Nephron (organoid): ENCODE measurements at regions not wholly inside any gene's neighbourhood (a gene's known extent, or its start where the extent isn't known, plus 50 kb on each side); places are given as distances from the start of the nearest gene placed in this dataset.

Experiments
- H3K27ac Mint-ChIP-seq, 3 experiments: 2 replicates each; pipeline ENCODE4 v1.8.0; 2020; ENCODE audit warnings: mixed read lengths in 3 of 3, mild to moderate bottlenecking in 2 of 3, moderate library complexity in 1 of 3
- H3K27me3 Mint-ChIP-seq: 2 replicates; pipeline ENCODE4 v1.8.0; 2021; ENCODE audit warnings: low read depth, mild to moderate bottlenecking, moderate library complexity, mixed read lengths
- H3K36me3 Mint-ChIP-seq: 2 replicates; pipeline ENCODE4 v1.8.0; 2020; ENCODE audit warnings: low read depth, mixed read lengths
- H3K4me1 Mint-ChIP-seq: 2 replicates; pipeline ENCODE4 v1.8.0; 2020; ENCODE audit warnings: mixed read lengths
- H3K4me3 Mint-ChIP-seq, 3 experiments: 2 replicates each; pipeline ENCODE4 v1.8.0; 2020; ENCODE audit warnings: mild to moderate bottlenecking in 3 of 3, mixed read lengths in 3 of 3, moderate library complexity in 2 of 3
- H3K9me3 Mint-ChIP-seq: 2 replicates; pipeline ENCODE4 v1.8.0; 2020; ENCODE audit warnings: mixed read lengths
- TF ChIP-seq, protein P1 (sequence below), 3 experiments: fragments of 200-600 bp; sonication (generic); IDR thresholded peaks; one replicate each; pipeline ENCODE4 v1.5.0; 2021; ENCODE audit warnings: antibody characterized with exemption in 3 of 3; ENCODE audit not compliant: unreplicated experiment in 3 of 3

DNA sequence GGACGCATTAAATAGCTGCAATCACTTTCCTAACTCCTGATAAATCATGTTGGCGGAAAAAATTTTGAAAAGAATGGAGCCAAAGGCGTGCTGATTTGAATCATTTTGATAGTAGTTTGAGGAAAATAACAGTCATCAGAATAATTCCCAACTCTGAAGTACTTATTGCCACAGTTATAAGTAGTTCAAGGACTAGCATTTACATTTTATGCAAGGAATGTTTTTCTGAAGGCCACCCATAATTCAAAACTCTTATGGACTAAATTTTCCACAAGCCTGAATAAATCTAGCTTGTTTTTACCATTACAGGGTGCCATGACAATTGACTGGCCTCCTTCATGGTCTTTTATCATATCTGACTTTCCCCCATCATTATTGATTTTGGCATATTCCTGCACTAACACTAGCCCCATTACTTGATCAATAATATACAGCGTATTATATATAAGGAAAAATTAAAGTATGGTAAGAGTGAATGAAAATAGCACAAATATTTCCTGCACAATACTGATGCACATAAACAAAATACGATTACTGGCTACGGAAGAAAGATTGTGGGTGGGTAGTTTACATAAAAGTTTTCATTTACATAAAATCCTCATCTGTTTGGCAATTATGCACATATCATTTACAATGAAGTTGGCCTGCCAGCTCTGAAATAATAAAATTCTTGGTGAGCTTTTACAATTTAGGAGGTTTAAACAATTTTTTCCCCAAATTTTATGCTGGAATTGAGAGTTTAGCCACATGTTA, 334.6 kb downstream of the ARL6IP6 start:
- Mint-ChIP-seq H3K27ac (no peak overlapping the region), H3K4me1 (peaks cover 29% of the 10 kb centered on the region), H3K9me3 (no peaks in the 10 kb centered on the region), H3K36me3 (no peaks in the 10 kb centered on the region), H3K4me3 (no peak overlapping the region), H3K27me3 (no peaks in the 10 kb centered on the region)
- TF ChIP-seq, protein P1, sequence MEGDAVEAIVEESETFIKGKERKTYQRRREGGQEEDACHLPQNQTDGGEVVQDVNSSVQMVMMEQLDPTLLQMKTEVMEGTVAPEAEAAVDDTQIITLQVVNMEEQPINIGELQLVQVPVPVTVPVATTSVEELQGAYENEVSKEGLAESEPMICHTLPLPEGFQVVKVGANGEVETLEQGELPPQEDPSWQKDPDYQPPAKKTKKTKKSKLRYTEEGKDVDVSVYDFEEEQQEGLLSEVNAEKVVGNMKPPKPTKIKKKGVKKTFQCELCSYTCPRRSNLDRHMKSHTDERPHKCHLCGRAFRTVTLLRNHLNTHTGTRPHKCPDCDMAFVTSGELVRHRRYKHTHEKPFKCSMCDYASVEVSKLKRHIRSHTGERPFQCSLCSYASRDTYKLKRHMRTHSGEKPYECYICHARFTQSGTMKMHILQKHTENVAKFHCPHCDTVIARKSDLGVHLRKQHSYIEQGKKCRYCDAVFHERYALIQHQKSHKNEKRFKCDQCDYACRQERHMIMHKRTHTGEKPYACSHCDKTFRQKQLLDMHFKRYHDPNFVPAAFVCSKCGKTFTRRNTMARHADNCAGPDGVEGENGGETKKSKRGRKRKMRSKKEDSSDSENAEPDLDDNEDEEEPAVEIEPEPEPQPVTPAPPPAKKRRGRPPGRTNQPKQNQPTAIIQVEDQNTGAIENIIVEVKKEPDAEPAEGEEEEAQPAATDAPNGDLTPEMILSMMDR (IDR thresholded peaks at IDR 0.05; ENCODE audit: unreplicated experiment in 3 of 3), result no peak

DNA sequence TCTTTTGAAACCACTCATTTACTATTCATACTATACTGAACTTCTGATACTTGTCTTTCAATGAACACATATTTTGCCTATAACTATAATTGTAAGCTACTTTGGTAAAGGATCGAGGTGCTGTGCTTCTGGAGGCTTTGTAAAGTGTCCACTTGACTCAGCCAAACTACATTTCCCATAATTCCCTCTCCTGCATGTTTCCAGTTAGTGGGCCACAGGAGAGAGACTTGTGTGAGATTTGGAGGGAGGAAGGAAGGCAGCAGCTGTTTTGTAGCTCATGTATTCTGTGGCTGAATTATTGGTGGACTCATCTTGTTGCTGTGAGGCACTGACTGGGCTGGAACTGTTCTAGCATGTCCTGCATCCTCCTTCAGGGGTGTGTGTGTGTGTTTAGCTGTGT, 328.8 kb downstream of the ARL6IP6 start:
- TF ChIP-seq, protein P1 (IDR thresholded peaks at IDR 0.05; ENCODE audit: unreplicated experiment in 3 of 3), result no peak
- H3K27me3 Mint-ChIP-seq, result no peaks in the 10 kb centered on the region
- no peak overlapping the region for H3K27ac Mint-ChIP-seq
- no peak overlapping the region for H3K4me3 Mint-ChIP-seq
- peaks cover 4% of the 10 kb centered on the region for H3K4me1 Mint-ChIP-seq
- H3K9me3 Mint-ChIP-seq, result no peaks in the 10 kb centered on the region
- no peaks in the 10 kb centered on the region for H3K36me3 Mint-ChIP-seq

DNA sequence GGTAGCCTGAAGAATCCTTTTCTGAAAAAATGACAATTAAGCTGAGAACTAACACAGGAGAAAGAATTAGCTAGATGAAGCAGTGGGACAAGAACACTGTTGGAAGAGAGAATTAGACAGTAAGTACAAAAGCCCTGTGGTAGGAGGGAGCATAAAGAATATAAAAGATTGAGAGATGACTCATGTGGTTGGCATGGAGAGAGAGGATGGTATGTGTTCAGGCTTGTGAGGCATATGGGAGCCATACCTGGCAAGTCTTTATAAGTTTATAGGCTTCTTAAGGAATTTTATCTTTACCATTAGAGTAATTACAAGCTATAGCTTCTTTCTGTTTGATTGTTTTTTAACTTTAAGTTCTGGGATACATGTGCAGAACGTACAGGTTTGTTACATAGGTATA, 325.0 kb downstream of the ARL6IP6 start:
- Mint-ChIP-seq H3K27me3 (peaks cover 4% of the 10 kb centered on the region), H3K4me3 (no peak overlapping the region), H3K9me3 (no peaks in the 10 kb centered on the region), H3K36me3 (no peaks in the 10 kb centered on the region), H3K27ac (no peak overlapping the region), H3K4me1 (peaks cover 4% of the 10 kb centered on the region)
- TF ChIP-seq, protein P1 (IDR thresholded peaks at IDR 0.05; ENCODE audit: unreplicated experiment in 3 of 3), result no peak

DNA sequence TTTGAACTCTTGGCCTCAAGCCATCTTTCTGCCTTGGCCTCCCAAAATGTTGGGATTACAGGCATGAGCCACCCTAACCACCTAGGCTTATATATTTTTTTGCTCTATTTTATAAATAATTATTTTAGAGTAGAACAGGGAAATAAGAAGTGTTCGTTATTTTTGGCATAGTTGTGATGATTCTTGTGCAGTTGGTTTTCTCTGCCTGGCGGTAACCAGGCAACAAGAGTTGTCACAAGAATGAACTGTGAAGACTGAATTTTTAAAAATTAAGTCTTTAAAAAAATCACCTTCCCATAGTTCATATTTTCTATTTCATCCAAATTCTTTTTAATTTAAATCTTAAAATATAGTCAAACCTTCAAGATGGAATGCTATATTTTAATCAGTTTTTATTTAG, 310.2 kb downstream of the ARL6IP6 start:
- no peak overlapping the region for H3K4me3 Mint-ChIP-seq
- H3K9me3 Mint-ChIP-seq, result peaks cover 4% of the 10 kb centered on the region
- no peaks in the 10 kb centered on the region for H3K4me1 Mint-ChIP-seq
- no peak overlapping the region for H3K27ac Mint-ChIP-seq
- no peaks in the 10 kb centered on the region for H3K36me3 Mint-ChIP-seq
- H3K27me3 Mint-ChIP-seq, result no peaks in the 10 kb centered on the region
- TF ChIP-seq, protein P1 (IDR thresholded peaks at IDR 0.05; ENCODE audit: unreplicated experiment in 3 of 3), result no peak

DNA sequence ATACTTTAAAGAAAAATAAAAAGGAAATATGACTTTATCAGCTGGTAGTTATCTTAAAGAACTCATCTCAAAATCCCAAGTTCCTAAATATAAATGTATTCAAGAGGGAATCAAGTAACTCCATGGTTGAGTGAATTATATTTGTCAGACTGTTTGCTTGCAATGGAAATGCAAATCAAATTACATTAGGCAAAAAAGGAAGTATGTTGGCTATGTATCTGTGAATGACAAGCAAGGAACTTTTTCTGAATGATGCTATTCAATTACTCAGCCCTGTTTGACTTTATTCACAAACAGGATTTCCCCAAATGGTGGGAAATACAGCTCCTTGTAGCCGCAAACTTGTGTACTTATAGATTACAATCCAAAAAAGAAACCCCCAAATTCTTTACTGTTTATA, 309.1 kb downstream of the ARL6IP6 start:
- TF ChIP-seq, protein P1 (IDR thresholded peaks at IDR 0.05; ENCODE audit: unreplicated experiment in 3 of 3), result no peak
- Mint-ChIP-seq H3K9me3 (no peaks in the 10 kb centered on the region), H3K27me3 (no peaks in the 10 kb centered on the region), H3K4me1 (no peaks in the 10 kb centered on the region), H3K36me3 (no peaks in the 10 kb centered on the region), H3K27ac (no peak overlapping the region), H3K4me3 (no peak overlapping the region)

DNA sequence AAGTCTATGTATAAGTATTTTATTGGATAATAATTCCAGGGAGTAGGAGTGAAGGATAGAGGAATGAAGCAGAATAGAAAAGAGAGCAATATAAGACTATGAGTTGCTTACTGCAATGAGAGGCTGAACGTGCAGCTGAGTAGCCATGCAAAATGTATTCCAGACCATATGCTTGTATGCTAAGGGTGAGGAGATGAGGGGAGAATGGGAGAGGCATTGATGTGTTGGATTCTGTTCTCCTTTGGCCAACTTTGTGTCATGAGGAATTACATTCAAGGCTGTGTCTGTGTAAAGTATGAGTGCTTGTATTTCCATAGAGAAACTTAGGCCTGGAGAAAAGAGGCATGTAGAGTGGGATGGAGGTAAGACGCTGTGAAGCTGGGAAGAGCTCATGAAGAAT, 301.8 kb downstream of the ARL6IP6 start:
- peaks cover 4% of the 10 kb centered on the region for H3K36me3 Mint-ChIP-seq
- H3K9me3 Mint-ChIP-seq, result peaks cover 27% of the 10 kb centered on the region

More for the DNA sequence above, 301.8 kb downstream of the ARL6IP6 start:
- no peak overlapping the region for H3K27ac Mint-ChIP-seq
- TF ChIP-seq, protein P1 (IDR thresholded peaks at IDR 0.05; ENCODE audit: unreplicated experiment in 3 of 3), result no peak
- no peaks in the 10 kb centered on the region for H3K27me3 Mint-ChIP-seq
- no peak overlapping the region for H3K4me3 Mint-ChIP-seq
- H3K4me1 Mint-ChIP-seq, result peaks cover 4% of the 10 kb centered on the region
